K562 (cell line): ENCODE measurements at regions not wholly inside any gene's neighbourhood (a gene's known extent, or its start where the extent isn't known, plus 50 kb on each side); places are given as distances from the start of the nearest gene placed in this dataset.

Experiments
- CC2D1A ChIP-seq: fragments of 450-650 bp; IDR thresholded peaks from 2 replicates; pipeline ENCODE4 v1.6.1; 2017; ENCODE audit warnings: mild to moderate bottlenecking
- CTBP1 ChIP-seq: fragments of 450-650 bp; IDR thresholded peaks from 2 replicates; pipeline ENCODE4 v1.6.1; 2016; ENCODE audit warnings: borderline replicate concordance
- KAT8 ChIP-seq: fragments of 450-650 bp; IDR thresholded peaks from 2 replicates; pipeline ENCODE4 v1.6.1; 2016; ENCODE audit warnings: low read depth, mild to moderate bottlenecking
- MITF ChIP-seq: IDR thresholded peaks from 2 replicates; pipeline ENCODE4 v1.6.1; 2014; ENCODE audit warnings: antibody characterized with exemption
- NFRKB ChIP-seq: fragments of 450-650 bp; IDR thresholded peaks from 2 replicates; pipeline ENCODE4 v1.6.1; 2016; ENCODE audit warnings: low read depth
- POLR2A ChIP-seq: fragments of 450-650 bp; conservative IDR thresholded peaks from 2 replicates; pipeline ENCODE4 v1.6.1; 2016
- POLR2AphosphoS5 ChIP-seq: IDR thresholded peaks from 2 replicates; pipeline ENCODE4 v1.6.1; 2011; ENCODE audit warnings: mild to moderate bottlenecking, low read depth, low read length, moderate library complexity; ENCODE audit not compliant: control insufficient read depth, insufficient read depth
- THRA ChIP-seq: fragments of 450-650 bp; IDR thresholded peaks from 2 replicates; pipeline ENCODE4 v1.6.1; 2017; ENCODE audit warnings: mild to moderate bottlenecking, moderate library complexity
- ZFP1 ChIP-seq: fragments of 450-650 bp; formaldehyde crosslinking; IDR thresholded peaks from 2 replicates; pipeline ENCODE4 v1.4.0; 2020; ENCODE audit warnings: mild to moderate bottlenecking, mixed read lengths
- ZNF3 ChIP-seq: fragments of 250-450 bp; sonication (Bioruptor Pico); IDR thresholded peaks from 2 replicates; pipeline ENCODE4 v1.5.0; 2021; ENCODE audit warnings: mild to moderate bottlenecking, moderate library complexity
- ZNF589 ChIP-seq: fragments of 200-800 bp; sonication (Bioruptor generic); IDR thresholded peaks from 2 replicates; pipeline ENCODE4 v1.6.1; 2016; ENCODE audit warnings: low read depth, missing genetic modification characterization, missing compliant biosample characterization
- TF ChIP-seq, protein P1 (sequence below), 3 experiments: IDR thresholded peaks in 2 of 3; conservative IDR thresholded peaks in 1 of 3; 2 replicates each; pipeline ENCODE4 v1.5.1; 2011 to 2012; ENCODE audit warnings: low read length in 3 of 3, mild to moderate bottlenecking in 3 of 3, control low read depth in 2 of 3, improper control_type of control experiment in 1 of 3, inconsistent platforms in 1 of 3, low read depth in 1 of 3, mixed read lengths in 1 of 3, moderate library complexity in 1 of 3; ENCODE audit not compliant: insufficient read depth in 2 of 3

- TF ChIP-seq, protein P1, sequence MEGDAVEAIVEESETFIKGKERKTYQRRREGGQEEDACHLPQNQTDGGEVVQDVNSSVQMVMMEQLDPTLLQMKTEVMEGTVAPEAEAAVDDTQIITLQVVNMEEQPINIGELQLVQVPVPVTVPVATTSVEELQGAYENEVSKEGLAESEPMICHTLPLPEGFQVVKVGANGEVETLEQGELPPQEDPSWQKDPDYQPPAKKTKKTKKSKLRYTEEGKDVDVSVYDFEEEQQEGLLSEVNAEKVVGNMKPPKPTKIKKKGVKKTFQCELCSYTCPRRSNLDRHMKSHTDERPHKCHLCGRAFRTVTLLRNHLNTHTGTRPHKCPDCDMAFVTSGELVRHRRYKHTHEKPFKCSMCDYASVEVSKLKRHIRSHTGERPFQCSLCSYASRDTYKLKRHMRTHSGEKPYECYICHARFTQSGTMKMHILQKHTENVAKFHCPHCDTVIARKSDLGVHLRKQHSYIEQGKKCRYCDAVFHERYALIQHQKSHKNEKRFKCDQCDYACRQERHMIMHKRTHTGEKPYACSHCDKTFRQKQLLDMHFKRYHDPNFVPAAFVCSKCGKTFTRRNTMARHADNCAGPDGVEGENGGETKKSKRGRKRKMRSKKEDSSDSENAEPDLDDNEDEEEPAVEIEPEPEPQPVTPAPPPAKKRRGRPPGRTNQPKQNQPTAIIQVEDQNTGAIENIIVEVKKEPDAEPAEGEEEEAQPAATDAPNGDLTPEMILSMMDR (IDR thresholded peaks at IDR 0.05 in 2 of 3, conservative IDR thresholded peaks at IDR 0.05 in 1 of 3; ENCODE audit: insufficient read depth in 2 of 3, low read depth in 1 of 3, low read length in 3 of 3) = no peak
- TF ChIP-seq MITF = no peak
- no peak for TF ChIP-seq ZNF589 (CRISPR knock-in tag)
- no peak for TF ChIP-seq POLR2AphosphoS5
- no peak for TF ChIP-seq KAT8
- TF ChIP-seq THRA = no peak
- no peak for TF ChIP-seq POLR2A
- no peak for TF ChIP-seq CC2D1A
- TF ChIP-seq CTBP1 = no peak
- TF ChIP-seq ZFP1 (CRISPR knock-in tag) = no peak
- TF ChIP-seq NFRKB = no peak
- TF ChIP-seq ZNF3 (CRISPR knock-in tag) = no peak
Observed at GRCh38 chr1:177770096-177770495, 199.8 kb downstream of the SEC16B start.
